Tibial nerve (tissue), 4 donors: ENCODE measurements at regions not wholly inside any gene's neighbourhood (a gene's known extent, or its start where the extent isn't known, plus 50 kb on each side); places are given as distances from the start of the nearest gene placed in this dataset.

Experiments
- DNase-seq, 2 donors: peaks; one replicate each; pipeline ENCODE4 v3.0.0-alpha.2; 2019; ENCODE audit warnings: low spot score in 2 of 2
- H3K27ac ChIP-seq, 4 donors: fragments of 200-600 bp; sonication (generic) in 3 of 4; one replicate each; pipeline ENCODE4 v1.5.1; 2017 to 2019; ENCODE audit warnings: mild to moderate bottlenecking in 1 of 4
- H3K27me3 ChIP-seq, 2 donors: fragments of 200-600 bp; sonication (generic) in 1 of 2; one replicate each; pipeline versions ENCODE4 v1.5.1 to v1.6.0; 2017 to 2019
- H3K36me3 ChIP-seq, 3 donors: fragments of 200-600 bp; sonication (generic); one replicate each; pipeline ENCODE4 v1.5.1; 2018 to 2019
- H3K4me1 ChIP-seq, 4 donors: fragments of 200-600 bp; sonication (generic) in 3 of 4; one replicate each; pipeline ENCODE4 v1.5.1; 2017 to 2019
- H3K4me3 ChIP-seq, 4 donors: fragments of 200-600 bp; sonication (generic) in 3 of 4; one replicate each; pipeline ENCODE4 v1.5.1; 2017 to 2019; ENCODE audit warnings: mild to moderate bottlenecking in 1 of 4, moderate library complexity in 1 of 4
- H3K9me3 ChIP-seq, 4 donors: fragments of 200-600 bp; sonication (generic) in 3 of 4; one replicate each; pipeline ENCODE4 v1.5.1; 2017 to 2019
- EP300 ChIP-seq, 2 donors: sonication (generic); formaldehyde crosslinking; IDR thresholded peaks; one replicate each; pipeline ENCODE4 v1.6.1; 2017; ENCODE audit warnings: antibody characterized with exemption in 2 of 2, mild to moderate bottlenecking in 1 of 2
- POLR2A ChIP-seq, 2 donors: fragments of 450-650 bp; IDR thresholded peaks; one replicate each; pipeline ENCODE4 v1.6.1; 2017; ENCODE audit warnings: antibody characterized with exemption in 2 of 2, mild to moderate bottlenecking in 2 of 2, moderate library complexity in 2 of 2
- whole genome bisulfite sequencing, 2 donors: methylation state at CpG; one replicate each; pipeline ENCODE4 v1.1.5; 2018; 5-methylcytosine and 5-hydroxymethylcytosine counted together
- TF ChIP-seq, protein P1 (sequence below), 5 experiments: fragments of 200-600 bp in 3 of 5; fragments of 450-650 bp in 2 of 5; sonication (generic) in 3 of 5; IDR thresholded peaks; one replicate each; pipeline ENCODE4 v1.5.1; 2016 to 2019; ENCODE audit warnings: antibody characterized with exemption in 5 of 5, mild to moderate bottlenecking in 3 of 5, moderate library complexity in 2 of 5

GRCh38 chrX:107559506-107559905 lies 68.8 kb upstream of the PRPS1 start:
- no peak overlapping the region for H3K4me3 ChIP-seq
- H3K36me3 ChIP-seq, result no peaks in the 10 kb centered on the region
- H3K4me1 ChIP-seq, result no peaks in the 10 kb centered on the region
- H3K9me3 ChIP-seq, result no peaks in the 10 kb centered on the region
- peaks cover 0 to 16% of the 10 kb centered on the region in 2 donors for H3K27me3 ChIP-seq
- TF ChIP-seq POLR2A (IDR thresholded peaks at IDR 0.05) (no peak), EP300 (IDR thresholded peaks at IDR 0.05) (no peak)
- TF ChIP-seq, protein P1, sequence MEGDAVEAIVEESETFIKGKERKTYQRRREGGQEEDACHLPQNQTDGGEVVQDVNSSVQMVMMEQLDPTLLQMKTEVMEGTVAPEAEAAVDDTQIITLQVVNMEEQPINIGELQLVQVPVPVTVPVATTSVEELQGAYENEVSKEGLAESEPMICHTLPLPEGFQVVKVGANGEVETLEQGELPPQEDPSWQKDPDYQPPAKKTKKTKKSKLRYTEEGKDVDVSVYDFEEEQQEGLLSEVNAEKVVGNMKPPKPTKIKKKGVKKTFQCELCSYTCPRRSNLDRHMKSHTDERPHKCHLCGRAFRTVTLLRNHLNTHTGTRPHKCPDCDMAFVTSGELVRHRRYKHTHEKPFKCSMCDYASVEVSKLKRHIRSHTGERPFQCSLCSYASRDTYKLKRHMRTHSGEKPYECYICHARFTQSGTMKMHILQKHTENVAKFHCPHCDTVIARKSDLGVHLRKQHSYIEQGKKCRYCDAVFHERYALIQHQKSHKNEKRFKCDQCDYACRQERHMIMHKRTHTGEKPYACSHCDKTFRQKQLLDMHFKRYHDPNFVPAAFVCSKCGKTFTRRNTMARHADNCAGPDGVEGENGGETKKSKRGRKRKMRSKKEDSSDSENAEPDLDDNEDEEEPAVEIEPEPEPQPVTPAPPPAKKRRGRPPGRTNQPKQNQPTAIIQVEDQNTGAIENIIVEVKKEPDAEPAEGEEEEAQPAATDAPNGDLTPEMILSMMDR (IDR thresholded peaks at IDR 0.05), result no peak
- H3K27ac ChIP-seq, result no peak overlapping the region
- DNase-seq, result no peak

GRCh38 chrX:107560041-107560440 lies 68.3 kb upstream of the PRPS1 start:
- WGBS, 2 donors, result 92 to 97% methylated on average over 10 of the region's 10 CpGs
- TF ChIP-seq, protein P1 (IDR thresholded peaks at IDR 0.05), result no peak
- no peak for TF ChIP-seq EP300 (IDR thresholded peaks at IDR 0.05)
- no peak for TF ChIP-seq POLR2A (IDR thresholded peaks at IDR 0.05)
- peaks cover 0 to 20% of the 10 kb centered on the region in 2 donors for H3K27me3 ChIP-seq

GRCh38 chrX:107560980-107561379 lies 67.3 kb upstream of the PRPS1 start:
- Histone ChIP-seq H3K4me3 (no peak overlapping the region), H3K27ac (no peak overlapping the region), H3K4me1 (no peaks in the 10 kb centered on the region), H3K27me3 (peaks cover 0 to 21% of the 10 kb centered on the region in 2 donors), H3K9me3 (no peaks in the 10 kb centered on the region), H3K36me3 (no peaks in the 10 kb centered on the region)
- TF ChIP-seq EP300 (IDR thresholded peaks at IDR 0.05) (no peak), POLR2A (IDR thresholded peaks at IDR 0.05) (no peak)
- TF ChIP-seq, protein P1 (IDR thresholded peaks at IDR 0.05), result no peak
- DNase-seq, result no peak
- WGBS, 2 donors, result 85 to 87% methylated on average over 3 to 4 of the region's 4 CpGs

More at GRCh38 chrX:107560041-107560440, 68.3 kb upstream of the PRPS1 start:
- Histone ChIP-seq H3K4me3 (no peak overlapping the region), H3K9me3 (no peaks in the 10 kb centered on the region), H3K27ac (no peak overlapping the region), H3K4me1 (no peaks in the 10 kb centered on the region), H3K36me3 (no peaks in the 10 kb centered on the region)
- DNase-seq, result no peak

DNA sequence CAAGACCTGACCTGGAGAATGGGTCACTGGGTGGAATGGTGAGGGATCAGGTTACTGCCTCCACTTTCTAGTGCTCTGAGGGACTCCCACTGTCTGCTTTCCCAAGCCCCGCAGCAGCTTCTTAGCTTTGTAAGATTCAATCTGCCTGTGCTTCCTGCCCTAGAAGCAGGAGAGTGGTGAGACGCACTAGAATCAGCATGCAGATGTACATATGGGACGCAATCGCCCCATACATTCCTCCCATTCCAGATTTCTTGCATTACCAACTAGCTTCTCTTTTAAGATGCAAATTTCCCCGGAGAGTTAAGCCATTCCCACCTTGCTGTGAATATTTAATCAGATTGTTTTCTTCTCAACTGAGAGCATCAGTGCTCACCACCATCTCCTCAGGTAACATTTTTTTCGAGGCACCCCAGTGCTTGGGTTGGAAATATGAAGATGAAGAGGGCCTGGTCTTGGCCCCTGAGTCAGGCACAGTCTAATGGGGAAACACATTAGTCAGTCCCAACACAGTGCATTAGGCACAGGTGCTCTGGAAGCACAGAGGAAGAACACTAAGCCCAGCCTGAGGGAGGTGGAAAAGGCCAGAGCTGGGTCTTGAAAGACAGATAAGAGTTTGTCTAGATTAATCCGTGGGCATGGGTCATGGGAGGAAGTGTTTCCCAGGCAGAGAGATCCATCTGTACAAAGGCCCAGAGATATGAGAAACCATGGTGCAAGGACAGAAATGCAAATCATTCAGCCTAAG lies 66.7 kb upstream of the PRPS1 start:
- Histone ChIP-seq H3K4me3 (no peak overlapping the region), H3K36me3 (no peaks in the 10 kb centered on the region), H3K4me1 (no peaks in the 10 kb centered on the region), H3K27ac (no peak overlapping the region), H3K27me3 (peaks cover 0 to 25% of the 10 kb centered on the region in 2 donors), H3K9me3 (no peaks in the 10 kb centered on the region)
- WGBS, 2 donors, result 34 to 38% methylated on average over 2 to 7 of the region's 7 CpGs
- DNase-seq, result no peak
- TF ChIP-seq, protein P1 (IDR thresholded peaks at IDR 0.05), result no peak
- TF ChIP-seq EP300 (IDR thresholded peaks at IDR 0.05), result no peak
- no peak for TF ChIP-seq POLR2A (IDR thresholded peaks at IDR 0.05)

- no peaks in the 10 kb centered on the region for H3K4me1 ChIP-seq
- H3K4me3 ChIP-seq, result no peak overlapping the region
- peaks cover 0 to 25% of the 10 kb centered on the region in 2 donors for H3K27me3 ChIP-seq
- TF ChIP-seq, protein P1 (IDR thresholded peaks at IDR 0.05), result no peak
- TF ChIP-seq EP300 (IDR thresholded peaks at IDR 0.05) (no peak), POLR2A (IDR thresholded peaks at IDR 0.05) (no peak)
- no peaks in the 10 kb centered on the region for H3K9me3 ChIP-seq
- H3K27ac ChIP-seq, result no peak overlapping the region
- no peak for DNase-seq
- H3K36me3 ChIP-seq, result no peaks in the 10 kb centered on the region
- WGBS, 2 donors, result 67 to 69% methylated on average over 3 of the region's 3 CpGs
Observed at GRCh38 chrX:107562482-107562881, 65.8 kb upstream of the PRPS1 start.
